Gastroesophageal sphincter (tissue), 3 donors: ENCODE measurements at regions not wholly inside any gene's neighbourhood (a gene's known extent, or its start where the extent isn't known, plus 50 kb on each side); places are given as distances from the start of the nearest gene placed in this dataset.

Experiments
- POLR2A ChIP-seq, 2 donors: fragments of 450-650 bp; IDR thresholded peaks; one replicate each; pipeline ENCODE4 v1.6.1; 2017; ENCODE audit warnings: antibody characterized with exemption in 2 of 2, mild to moderate bottlenecking in 2 of 2, moderate library complexity in 1 of 2
- TF ChIP-seq, protein P1 (sequence below), 4 experiments: fragments of 200-600 bp in 2 of 4; fragments of 450-650 bp in 2 of 4; sonication (generic) in 1 of 4; IDR thresholded peaks; one replicate each; pipeline ENCODE4 v1.5.1; 2017 to 2019; ENCODE audit warnings: antibody characterized with exemption in 4 of 4, mild to moderate bottlenecking in 2 of 4, moderate library complexity in 2 of 4

DNA sequence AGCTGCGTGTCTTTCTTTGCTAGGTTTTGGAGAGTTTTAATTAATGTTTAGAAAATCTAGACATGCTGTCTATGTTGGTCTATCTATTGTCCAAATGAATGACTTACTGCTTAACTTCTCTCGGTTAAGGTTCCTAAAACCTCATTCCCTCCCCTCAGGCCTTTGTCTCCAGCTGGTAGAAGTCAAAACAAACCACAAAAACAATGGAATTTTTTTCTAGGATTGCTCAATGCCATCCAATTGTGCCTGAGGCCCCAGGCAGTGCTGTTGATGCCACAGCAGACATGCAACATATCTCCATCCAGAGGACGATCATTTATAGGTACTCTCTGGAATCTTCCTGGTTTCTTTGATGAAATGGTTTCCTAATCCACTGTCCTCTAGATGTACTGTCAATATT, 448.2 kb upstream of the TBX3 start:
- TF ChIP-seq, protein P1, sequence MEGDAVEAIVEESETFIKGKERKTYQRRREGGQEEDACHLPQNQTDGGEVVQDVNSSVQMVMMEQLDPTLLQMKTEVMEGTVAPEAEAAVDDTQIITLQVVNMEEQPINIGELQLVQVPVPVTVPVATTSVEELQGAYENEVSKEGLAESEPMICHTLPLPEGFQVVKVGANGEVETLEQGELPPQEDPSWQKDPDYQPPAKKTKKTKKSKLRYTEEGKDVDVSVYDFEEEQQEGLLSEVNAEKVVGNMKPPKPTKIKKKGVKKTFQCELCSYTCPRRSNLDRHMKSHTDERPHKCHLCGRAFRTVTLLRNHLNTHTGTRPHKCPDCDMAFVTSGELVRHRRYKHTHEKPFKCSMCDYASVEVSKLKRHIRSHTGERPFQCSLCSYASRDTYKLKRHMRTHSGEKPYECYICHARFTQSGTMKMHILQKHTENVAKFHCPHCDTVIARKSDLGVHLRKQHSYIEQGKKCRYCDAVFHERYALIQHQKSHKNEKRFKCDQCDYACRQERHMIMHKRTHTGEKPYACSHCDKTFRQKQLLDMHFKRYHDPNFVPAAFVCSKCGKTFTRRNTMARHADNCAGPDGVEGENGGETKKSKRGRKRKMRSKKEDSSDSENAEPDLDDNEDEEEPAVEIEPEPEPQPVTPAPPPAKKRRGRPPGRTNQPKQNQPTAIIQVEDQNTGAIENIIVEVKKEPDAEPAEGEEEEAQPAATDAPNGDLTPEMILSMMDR (IDR thresholded peaks at IDR 0.05) = no peak
- no peak for TF ChIP-seq POLR2A (IDR thresholded peaks at IDR 0.05)
